CD4-positive, alpha-beta T cell treated with Interleukin-10 for 1 hour (primary cell): ENCODE measurements at regions not wholly inside any gene's neighbourhood (a gene's known extent, or its start where the extent isn't known, plus 50 kb on each side); places are given as distances from the start of the nearest gene placed in this dataset.
"Not testable (repeated sequence)": the region's sequence is repeated elsewhere in the genome, so short reads cannot be mapped to it uniquely, and the experiment has no call there.

ENCODE experiments used
- DNase-seq: peaks from one replicate; pipeline ENCODE4 v3.0.0-alpha.2; 2020

GRCh38 chr4:19126903-19127302 is 1105.3 kb upstream of the LCORL start:
- DNase-seq = no peak

DNA sequence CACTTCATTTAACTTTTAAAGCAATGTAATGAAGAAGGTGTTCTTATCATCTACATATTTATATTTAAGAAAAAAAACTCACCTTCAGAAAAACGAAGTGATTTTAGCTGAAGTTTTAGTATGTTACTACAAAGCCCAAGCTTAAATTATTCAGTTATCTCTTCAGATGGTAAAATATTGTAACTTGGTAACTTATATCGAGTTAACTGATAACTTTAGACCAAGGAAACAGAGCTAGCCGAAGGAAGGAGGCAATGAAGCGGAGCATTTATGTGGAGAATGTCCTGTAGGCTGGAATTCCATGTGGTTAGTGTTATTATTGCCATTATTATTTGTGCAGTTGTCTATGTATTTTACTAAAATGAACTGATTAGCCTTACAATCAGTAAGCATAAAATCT is 1102.1 kb upstream of the LCORL start:
- DNase-seq = no peak

GRCh38 chr4:19119904-19120560 is 1098.5 kb upstream of the LCORL start:
- no peak for DNase-seq

GRCh38 chr4:19117022-19117421 is 1095.5 kb upstream of the LCORL start:
- no peak for DNase-seq

- DNase-seq = no peak
Measured at GRCh38 chr4:19104176-19104575, 1082.6 kb upstream of the LCORL start.

DNA sequence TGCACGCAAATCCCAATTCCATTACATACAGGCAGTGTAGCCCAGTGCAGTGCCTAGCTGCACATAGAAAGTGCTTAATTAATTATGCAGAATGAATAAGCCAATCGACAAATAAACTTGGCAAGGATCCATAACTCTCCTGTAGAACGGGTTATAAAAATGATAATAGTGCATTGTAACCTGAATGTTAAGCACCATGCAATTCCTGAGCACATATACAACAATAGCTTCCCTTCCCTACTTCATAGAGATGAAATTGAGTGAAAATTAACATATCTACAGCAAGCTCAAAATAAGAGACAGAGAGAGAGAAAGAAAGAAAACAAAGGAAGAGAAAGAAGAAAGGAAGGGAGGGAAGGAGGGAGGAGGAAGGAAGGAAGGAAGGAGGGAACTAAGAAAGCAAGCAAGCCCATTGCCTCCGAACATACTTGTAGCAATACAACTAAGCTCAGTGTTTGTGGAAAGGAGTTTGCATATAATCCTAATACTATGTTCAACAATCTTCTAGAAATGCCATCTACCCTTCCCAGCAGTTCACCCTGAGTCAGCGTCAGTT is 1074.0 kb upstream of the LCORL start:
- no peak for DNase-seq

- no peak for DNase-seq
Measured at GRCh38 chr4:19093951-19094350, 1072.4 kb upstream of the LCORL start.

- no peak for DNase-seq
Measured at GRCh38 chr4:19092797-19093196, 1071.2 kb upstream of the LCORL start.

GRCh38 chr4:19074036-19074435 is 1052.5 kb upstream of the LCORL start:
- DNase-seq = no peak

DNA sequence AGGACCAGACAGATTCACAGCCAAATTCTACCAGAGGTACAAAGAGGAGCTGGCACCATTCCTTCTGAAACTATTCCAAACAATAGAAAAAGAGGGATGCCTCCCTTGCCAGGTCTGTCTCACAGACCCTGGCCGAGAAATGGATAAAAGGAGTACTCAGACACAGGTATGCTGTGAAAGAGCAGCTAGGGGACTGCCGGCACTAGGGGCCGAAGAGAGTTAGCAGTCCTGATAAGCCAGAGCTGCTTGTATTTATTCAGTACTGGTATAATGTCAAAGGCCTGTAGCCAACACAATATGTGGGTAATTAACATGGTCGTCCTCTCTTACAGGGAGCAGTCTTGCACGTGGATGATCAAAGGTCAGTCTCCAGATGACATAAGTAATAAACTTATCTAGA is 1042.1 kb upstream of the LCORL start:
- no peak for DNase-seq

- no peak for DNase-seq
Measured at GRCh38 chr4:19054916-19055315, 1033.4 kb upstream of the LCORL start.

DNA sequence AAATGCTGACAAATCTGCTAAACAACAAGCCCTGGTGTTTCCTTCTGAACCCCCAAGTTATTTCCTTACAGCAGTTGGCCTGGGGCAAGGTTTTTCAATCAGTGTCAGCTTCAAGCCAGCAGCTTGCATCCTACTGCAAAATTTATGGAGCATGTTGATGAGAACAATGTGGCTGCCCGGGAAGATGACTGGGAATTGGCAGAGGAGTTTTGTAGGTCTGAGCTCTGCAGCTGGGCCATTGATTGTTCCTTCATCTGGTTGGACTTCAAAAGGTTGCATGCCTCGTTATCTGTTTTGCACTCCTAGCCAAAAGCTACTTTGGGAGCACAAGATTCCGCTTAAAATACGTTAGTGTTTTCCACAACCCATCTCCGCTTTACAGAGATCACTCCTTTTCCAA is 1030.3 kb upstream of the LCORL start:
- DNase-seq = no peak

- no peak for DNase-seq
Measured at GRCh38 chr4:19047279-19047880, 1025.8 kb upstream of the LCORL start.

- no peak for DNase-seq
Measured at GRCh38 chr4:19039816-19040215, 1018.3 kb upstream of the LCORL start.

GRCh38 chr4:19038231-19038630 is 1016.7 kb upstream of the LCORL start:
- no peak for DNase-seq

- DNase-seq = no peak
Measured at GRCh38 chr4:19033816-19034733, 1012.5 kb upstream of the LCORL start.

DNA sequence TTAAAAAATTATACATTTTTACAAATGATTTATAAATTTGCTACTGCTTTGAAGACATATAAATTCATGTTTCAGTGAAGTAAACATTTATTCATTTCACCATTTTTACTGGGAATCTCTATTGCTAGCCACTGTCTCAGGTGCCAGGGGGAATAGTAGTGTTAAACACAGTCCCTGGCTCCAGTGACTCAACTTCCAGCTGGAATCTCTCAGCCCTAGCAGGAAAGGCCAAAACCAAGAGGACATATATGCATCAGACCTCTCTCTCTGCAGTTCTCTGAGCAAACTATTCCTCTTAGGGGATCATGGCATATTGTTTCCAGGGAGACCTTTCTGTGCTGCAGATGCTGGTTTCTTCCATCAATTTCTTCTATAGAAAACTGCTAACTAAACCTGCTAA is 1009.0 kb upstream of the LCORL start:
- DNase-seq = no peak

- DNase-seq = no peak
Measured at GRCh38 chr4:19030048-19030447, 1008.5 kb upstream of the LCORL start.

- DNase-seq = no peak
Measured at GRCh38 chr4:19026281-19026680, 1004.7 kb upstream of the LCORL start.

GRCh38 chr4:19025031-19025430 is 1003.5 kb upstream of the LCORL start:
- no peak for DNase-seq

- DNase-seq = no peak
Measured at GRCh38 chr4:19024047-19024446, 1002.5 kb upstream of the LCORL start.

DNA sequence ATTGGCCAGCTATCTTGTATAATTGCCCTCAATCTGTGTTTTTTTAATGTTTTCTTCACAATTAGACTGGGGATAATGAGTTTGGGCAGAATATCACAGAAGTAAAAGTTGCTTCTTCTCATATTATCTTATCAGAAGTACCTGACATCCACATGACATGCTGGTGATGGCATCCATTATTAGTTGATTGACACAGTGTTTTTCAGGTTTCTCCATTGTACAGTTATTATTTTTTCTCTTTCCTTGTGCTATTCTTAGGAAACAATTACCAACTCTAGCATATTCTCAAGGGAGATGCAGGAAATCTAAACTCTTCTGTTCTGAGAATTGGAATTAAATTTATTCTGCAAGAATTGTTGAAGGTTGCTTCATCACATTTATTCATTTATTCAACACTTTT is 1000.1 kb upstream of the LCORL start:
- no peak for DNase-seq

DNA sequence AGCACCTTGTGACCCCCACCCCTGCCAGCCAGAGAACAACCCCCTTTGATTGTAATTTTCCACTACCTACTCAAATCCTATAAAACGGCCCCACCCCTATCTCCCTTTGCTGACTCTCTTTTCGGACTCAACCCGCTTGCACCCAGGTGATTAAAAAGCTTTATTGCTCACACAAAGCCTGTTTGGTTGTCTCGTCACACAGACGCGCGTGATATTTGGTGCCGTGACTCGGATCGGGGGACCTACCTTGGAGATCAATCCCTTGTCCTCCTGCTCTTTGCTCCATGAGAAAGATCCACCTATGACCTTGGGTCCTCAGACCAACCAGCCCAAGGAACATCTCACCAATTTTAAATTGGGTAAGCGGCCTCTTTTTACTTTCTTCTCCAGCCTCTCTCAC is 995.0 kb upstream of the LCORL start:
- not testable (repeated sequence) for DNase-seq

- DNase-seq = no peak
Measured at GRCh38 chr4:19014594-19014993, 993.0 kb upstream of the LCORL start.
